ENCODE measurements at regions not wholly inside any gene's neighbourhood (a gene's known extent, or its start where the extent isn't known, plus 50 kb on each side); places are given as distances from the start of the nearest gene placed in this dataset.

- DNase-seq = no peak
These were observed 373.7 kb upstream of the MKI67 start for GRCh38 chr10:128499956-128500355.

- no peak for DNase-seq
These were observed 374.4 kb upstream of the MKI67 start for GRCh38 chr10:128500642-128501041.

- no peak for DNase-seq
These were observed 379.1 kb upstream of the MKI67 start for GRCh38 chr10:128505346-128505745.

DNA sequence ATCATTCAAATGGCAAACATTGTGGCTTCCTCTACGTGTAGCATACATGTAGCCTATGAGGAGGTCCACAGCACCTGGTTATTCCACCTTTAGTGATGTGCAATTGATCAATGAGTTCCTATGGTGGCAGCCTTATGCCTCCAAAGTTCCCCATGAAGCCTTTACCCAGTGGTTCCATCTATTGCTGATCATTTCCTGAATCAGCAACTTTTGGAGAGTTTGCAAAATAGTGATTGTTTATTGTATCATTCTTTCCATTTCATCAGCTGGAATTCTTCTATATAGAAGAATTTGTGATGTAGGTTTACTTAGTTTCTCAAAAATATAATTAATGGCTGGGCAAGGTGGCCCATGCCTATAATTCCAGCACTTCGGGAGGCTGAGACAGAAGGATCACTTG is 380.2 kb upstream of the MKI67 start:
- DNase-seq = no peak

- no peak for DNase-seq
These were observed 380.8 kb upstream of the MKI67 start for GRCh38 chr10:128507066-128507465.

GRCh38 chr10:128511284-128511683 is 385.1 kb upstream of the MKI67 start:
- no peak for DNase-seq

DNA sequence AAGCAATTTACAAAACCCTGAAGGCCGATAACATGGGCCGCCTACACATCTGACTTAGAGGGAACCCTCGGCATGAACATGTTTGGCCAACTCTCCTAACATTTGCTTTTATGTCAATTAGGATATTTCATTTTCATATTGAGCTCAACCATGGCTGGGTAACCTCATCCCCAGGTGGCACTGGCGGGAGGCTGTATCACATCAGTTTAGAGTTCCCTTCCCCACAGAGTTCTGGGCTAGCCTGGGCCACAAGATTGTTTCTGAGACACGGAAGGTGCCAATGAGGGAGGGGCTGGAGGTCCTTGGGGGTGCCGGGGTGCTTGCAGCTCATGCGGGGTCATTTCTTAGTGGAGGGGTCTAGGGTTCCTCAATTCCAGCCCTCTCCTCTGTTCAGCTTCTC is 386.5 kb upstream of the MKI67 start:
- DNase-seq = no peak

GRCh38 chr10:128514536-128514935 is 388.3 kb upstream of the MKI67 start:
- no peak for DNase-seq

DNA sequence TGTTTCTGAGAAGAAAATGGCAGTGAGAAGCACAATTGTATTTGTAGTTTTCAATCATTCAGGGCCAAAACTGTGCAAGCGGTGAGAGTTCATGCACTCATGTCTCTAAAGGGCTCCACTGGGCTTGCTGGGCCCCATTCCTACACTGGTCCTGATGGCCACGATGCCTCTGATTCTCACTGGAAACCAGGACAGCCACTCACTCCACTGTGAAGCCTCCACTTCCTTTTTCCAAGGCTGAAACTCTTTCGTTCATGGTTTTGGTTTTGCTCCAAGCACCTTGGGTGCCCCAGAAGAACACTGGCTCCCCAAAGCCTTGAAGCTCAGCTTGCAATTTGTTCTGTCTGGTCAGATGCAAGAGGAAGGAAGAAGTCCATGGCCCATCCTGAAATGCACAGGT is 390.0 kb upstream of the MKI67 start:
- DNase-seq = no peak

GRCh38 chr10:128517167-128517566 is 390.9 kb upstream of the MKI67 start:
- DNase-seq = no peak

- no peak for DNase-seq
These were observed 391.8 kb upstream of the MKI67 start for GRCh38 chr10:128518000-128518399.

DNA sequence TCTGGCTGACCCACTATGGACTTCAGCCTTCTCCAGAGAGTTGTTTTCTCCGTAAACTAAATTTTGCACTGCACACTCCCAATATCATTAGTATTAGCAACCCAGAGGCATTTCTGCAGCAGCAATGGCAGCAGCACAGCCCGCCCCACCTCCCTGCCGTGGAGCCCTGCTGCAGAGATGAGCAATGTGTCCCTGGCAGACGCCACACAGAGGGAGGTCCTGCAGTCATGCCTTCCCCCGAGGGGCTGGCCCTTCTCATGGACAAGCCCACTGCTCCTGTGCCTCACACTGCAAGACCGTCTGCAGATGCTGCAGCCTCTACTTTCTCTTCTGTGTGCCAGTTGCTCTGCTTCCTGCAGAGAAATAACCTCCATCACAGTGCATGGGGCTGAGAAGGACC is 393.4 kb upstream of the MKI67 start:
- no peak for DNase-seq

- DNase-seq = no peak
These were observed 394.1 kb upstream of the MKI67 start for GRCh38 chr10:128520211-128520815.

GRCh38 chr10:128522551-128523308 is 396.5 kb upstream of the MKI67 start:
- no peak for DNase-seq

DNA sequence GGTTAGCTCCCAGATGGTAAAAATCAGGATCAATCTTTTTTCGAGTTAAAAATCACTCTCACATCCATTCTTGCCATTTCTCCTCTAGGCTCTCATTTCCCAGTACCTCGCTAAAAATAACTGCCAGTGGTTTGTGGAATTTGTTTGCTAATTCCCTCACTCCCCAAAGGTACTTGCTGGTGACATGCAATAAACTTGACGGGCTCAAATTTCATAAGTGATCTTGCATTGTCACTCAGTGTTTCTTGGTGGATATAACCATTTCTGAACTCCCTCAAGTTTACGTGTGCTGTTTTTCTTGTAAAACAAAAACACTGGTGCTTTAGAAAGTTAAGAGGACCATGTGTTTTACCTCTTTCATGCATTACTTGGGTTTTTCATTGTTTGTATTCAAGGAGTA is 399.2 kb upstream of the MKI67 start:
- DNase-seq = no peak

- DNase-seq = no peak
These were observed 399.7 kb upstream of the MKI67 start for GRCh38 chr10:128525936-128526335.

- DNase-seq = no peak
These were observed 400.7 kb upstream of the MKI67 start for GRCh38 chr10:128526791-128527375.

DNA sequence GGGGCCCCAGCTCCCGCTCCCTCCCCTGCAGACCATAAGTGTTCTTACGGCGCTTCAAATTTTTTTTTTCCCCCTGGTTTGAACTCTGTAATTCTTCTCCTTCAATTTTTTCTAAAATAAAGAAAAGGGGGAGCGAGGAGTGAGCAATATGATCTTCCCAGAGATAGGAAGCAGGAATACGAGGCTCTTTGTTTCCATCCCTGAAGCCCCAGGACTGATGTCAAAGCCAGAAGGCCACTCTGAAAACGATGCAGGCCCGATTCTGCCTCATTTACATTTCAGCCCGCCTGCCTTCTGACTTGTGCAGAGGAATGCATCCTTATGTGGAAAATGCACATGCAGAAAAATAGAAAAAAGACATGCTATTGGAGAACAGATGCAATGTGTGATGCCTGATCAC is 401.5 kb upstream of the MKI67 start:
- no peak for DNase-seq

GRCh38 chr10:128528167-128528566 is 401.9 kb upstream of the MKI67 start:
- DNase-seq = no peak

- no peak for DNase-seq
These were observed 402.6 kb upstream of the MKI67 start for GRCh38 chr10:128528781-128529180.

GRCh38 chr10:128529225-128529624 is 403.0 kb upstream of the MKI67 start:
- DNase-seq = no peak

GRCh38 chr10:128530301-128530700 is 404.1 kb upstream of the MKI67 start:
- no peak for DNase-seq

GRCh38 chr10:128530946-128531345 is 404.7 kb upstream of the MKI67 start:
- no peak for DNase-seq

DNA sequence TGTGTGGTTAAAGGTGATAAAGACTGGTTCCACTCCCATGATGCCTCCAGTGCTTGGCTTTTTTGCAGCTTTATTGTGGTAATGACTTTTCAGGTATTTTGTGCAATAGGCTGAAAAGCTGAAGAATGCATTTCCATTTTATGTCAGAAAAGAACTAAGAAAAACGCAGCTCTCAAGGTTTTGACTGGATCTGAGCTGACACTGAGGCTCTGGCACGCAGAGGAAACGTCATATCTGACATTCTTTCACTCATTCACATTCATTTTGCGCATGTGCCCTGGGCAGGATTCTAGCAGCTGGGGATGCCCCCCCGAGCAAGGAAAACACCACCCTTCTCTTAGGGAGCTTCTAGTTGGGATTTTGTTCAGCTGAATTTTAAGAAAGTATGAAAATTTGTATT is 408.5 kb upstream of the MKI67 start:
- DNase-seq = no peak

- no peak for DNase-seq
These were observed 410.0 kb upstream of the MKI67 start for GRCh38 chr10:128536259-128536658.
